CD4-positive, CD25-positive, alpha-beta regulatory T cell (primary cell): ENCODE measurements at regions not wholly inside any gene's neighbourhood (a gene's known extent, or its start where the extent isn't known, plus 50 kb on each side); places are given as distances from the start of the nearest gene placed in this dataset.

Experiments used
- ATAC-seq, 2 donors: fragments of 150-1000 bp; cut with Tn5 transposase; one replicate each; pipeline ENCODE4 v1.10.0; 2021; ENCODE audit warnings: low read depth in 2 of 2, moderate number of reproducible peaks in 2 of 2, moderate library complexity in 1 of 2
- DNase-seq, 3 donors: peaks; one replicate each; pipeline versions ENCODE4 v3.0.0 to v3.0.0-alpha.2; 2012 to 2022; ENCODE audit warnings: mixed read lengths in 1 of 3
- H3K27ac ChIP-seq: one replicate; pipeline ENCODE4 v1.7.0; 2013; ENCODE audit warnings: mild to moderate bottlenecking, low read length; ENCODE audit not compliant: insufficient read depth, poor library complexity, severe bottlenecking
- H3K27me3 ChIP-seq: one replicate; pipeline ENCODE4 v1.7.0; 2013; ENCODE audit warnings: low read length; ENCODE audit not compliant: control insufficient read depth, insufficient read depth
- H3K36me3 ChIP-seq: one replicate; pipeline ENCODE4 v1.7.0; 2013; ENCODE audit warnings: mild to moderate bottlenecking, low read length, moderate library complexity; ENCODE audit not compliant: control insufficient read depth, insufficient read depth
- H3K4me1 ChIP-seq: 2 replicates; pipeline ENCODE4 v1.7.0; 2013; ENCODE audit warnings: mild to moderate bottlenecking, low read length; ENCODE audit not compliant: insufficient read depth, control insufficient read depth, poor library complexity, severe bottlenecking
- H3K4me3 ChIP-seq: one replicate; pipeline ENCODE4 v1.7.0; 2013; ENCODE audit warnings: low read depth, mild to moderate bottlenecking, low read length, moderate library complexity
- H3K9me3 ChIP-seq, 2 experiments: 1 replicate in 1 of 2; 2 replicates in 1 of 2; pipeline ENCODE4 v1.7.0; 2013; ENCODE audit warnings: low read length in 2 of 2, mild to moderate bottlenecking in 1 of 2, moderate library complexity in 1 of 2; ENCODE audit not compliant: control insufficient read depth in 2 of 2
- H3K27ac Mint-ChIP-seq, 3 donors: one replicate each; pipeline ENCODE4 v1.8.0; 2020 to 2022; ENCODE audit warnings: mild to moderate bottlenecking in 3 of 3, mixed read lengths in 3 of 3, moderate library complexity in 2 of 3
- H3K27me3 Mint-ChIP-seq: one replicate; pipeline ENCODE4 v1.8.0; 2022; ENCODE audit warnings: mild to moderate bottlenecking, mixed read lengths
- H3K36me3 Mint-ChIP-seq: one replicate; pipeline ENCODE4 v1.8.0; 2020; ENCODE audit warnings: mixed read lengths
- H3K4me1 Mint-ChIP-seq, 4 donors: one replicate each; pipeline ENCODE4 v1.8.0; 2020 to 2022; ENCODE audit warnings: mixed read lengths in 4 of 4, mild to moderate bottlenecking in 1 of 4
- H3K4me3 Mint-ChIP-seq, 4 donors: one replicate each; pipeline ENCODE4 v1.8.0; 2020 to 2022; ENCODE audit warnings: mild to moderate bottlenecking in 4 of 4, mixed read lengths in 4 of 4, moderate library complexity in 3 of 4
- H3K9me3 Mint-ChIP-seq, 7 donors: one replicate each; pipeline ENCODE4 v1.8.0; 2020 to 2022; ENCODE audit warnings: mixed read lengths in 7 of 7, mild to moderate bottlenecking in 3 of 7, moderate library complexity in 2 of 7

- H3K9me3 Mint-ChIP-seq, result no peaks in the 10 kb centered on the region
- Histone ChIP-seq H3K36me3 (no peaks in the 10 kb centered on the region), H3K27me3 (no peaks in the 10 kb centered on the region), H3K27ac (no peak overlapping the region), H3K4me1 (no peaks in the 10 kb centered on the region), H3K4me3 (no peak overlapping the region), H3K9me3 (no peaks in the 10 kb centered on the region)
- H3K27me3 Mint-ChIP-seq, result no peaks in the 10 kb centered on the region
- ATAC-seq (no peak), DNase-seq (no peak)
- no peaks in the 10 kb centered on the region for H3K4me1 Mint-ChIP-seq
- H3K4me3 Mint-ChIP-seq, result no peak overlapping the region
- H3K36me3 Mint-ChIP-seq, result no peaks in the 10 kb centered on the region
- H3K27ac Mint-ChIP-seq, result no peak overlapping the region
These were observed 324.4 kb upstream of the RTL1 start for GRCh38 chr14:101227611-101228594.

DNA sequence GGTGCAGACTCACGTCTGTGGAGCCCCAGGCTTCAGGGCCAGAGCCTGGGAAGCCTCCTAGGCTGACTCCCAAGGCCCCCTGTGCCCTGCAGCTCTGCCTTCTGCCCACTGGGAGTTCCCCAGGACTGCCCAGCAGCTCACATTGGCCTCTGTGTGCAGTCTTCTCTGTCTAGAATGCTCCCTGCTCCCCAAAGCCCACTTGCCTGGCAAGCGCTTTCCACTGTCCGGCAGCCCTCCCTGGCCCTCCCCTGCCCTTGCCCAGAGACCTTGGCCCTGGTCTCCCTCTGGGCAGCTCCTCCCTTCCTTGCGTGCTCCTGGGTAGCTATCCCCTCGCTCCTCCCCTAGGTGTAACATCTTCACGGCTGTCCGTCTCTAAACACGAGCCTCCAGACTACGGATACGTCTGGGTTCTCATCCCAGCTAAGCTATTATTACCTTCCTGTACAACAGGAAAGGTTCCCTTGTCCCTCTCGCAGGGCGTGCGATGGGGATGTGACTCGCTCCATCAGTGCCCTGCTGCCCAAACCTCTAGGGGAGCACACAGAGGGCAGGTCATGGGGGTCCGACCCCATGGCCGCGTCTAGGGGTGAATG, 325.5 kb upstream of the RTL1 start:
- H3K9me3 Mint-ChIP-seq, result no peaks in the 10 kb centered on the region
- no peak for DNase-seq

GRCh38 chr14:101229666-101230065, 326.1 kb upstream of the RTL1 start:
- no peak for ATAC-seq
- no peaks in the 10 kb centered on the region for H3K36me3 Mint-ChIP-seq

More for the DNA sequence above, 325.5 kb upstream of the RTL1 start:
- peaks cover under 1% of the 10 kb centered on the region for H3K27me3 Mint-ChIP-seq
- Histone ChIP-seq H3K36me3 (no peaks in the 10 kb centered on the region), H3K27me3 (no peaks in the 10 kb centered on the region), H3K9me3 (no peaks in the 10 kb centered on the region), H3K27ac (no peak overlapping the region), H3K4me3 (no peak overlapping the region), H3K4me1 (no peaks in the 10 kb centered on the region)
- ATAC-seq, result no peak
- no peak overlapping the region for H3K27ac Mint-ChIP-seq
- no peaks in the 10 kb centered on the region for H3K36me3 Mint-ChIP-seq
- no peak overlapping the region for H3K4me3 Mint-ChIP-seq
- H3K4me1 Mint-ChIP-seq, result no peaks in the 10 kb centered on the region

DNA sequence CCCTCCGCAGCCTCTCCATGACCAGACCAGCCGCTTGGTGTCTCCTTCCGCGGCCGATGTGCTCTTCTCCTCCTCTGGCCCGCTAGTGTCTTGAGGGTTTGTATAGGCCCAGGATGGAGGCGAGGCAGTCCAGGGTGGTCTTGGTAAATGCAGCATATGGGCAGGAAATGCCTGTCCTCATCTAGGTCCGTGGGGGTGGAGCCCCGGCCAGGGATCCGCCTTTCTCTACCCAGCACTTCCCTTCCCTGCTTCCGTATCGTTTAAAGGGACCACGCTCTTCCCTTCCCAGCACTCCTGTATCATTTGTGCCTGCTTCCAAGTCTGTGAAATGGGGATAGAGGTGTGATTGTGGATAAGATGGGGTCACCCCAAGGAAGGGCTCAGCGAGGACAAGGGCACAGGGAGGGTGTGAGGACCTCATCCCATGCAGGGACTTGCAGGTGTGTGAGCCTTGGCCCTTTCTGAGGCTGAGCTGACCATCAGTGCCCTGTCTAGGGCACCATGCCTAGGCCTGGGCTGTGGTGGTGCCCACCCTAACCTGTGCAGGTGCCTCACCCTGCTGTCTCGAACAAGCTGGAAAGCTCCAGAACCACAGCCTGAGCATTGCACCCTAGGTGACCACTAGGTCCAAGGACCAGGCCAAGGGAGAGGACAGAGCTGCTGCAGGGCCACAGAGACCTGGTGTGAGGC, 326.8 kb upstream of the RTL1 start:
- Mint-ChIP-seq H3K4me3 (no peak overlapping the region), H3K4me1 (no peaks in the 10 kb centered on the region)

More at GRCh38 chr14:101229666-101230065, 326.1 kb upstream of the RTL1 start:
- no peaks in the 10 kb centered on the region for H3K36me3 ChIP-seq
- peaks cover 4% of the 10 kb centered on the region for H3K27me3 Mint-ChIP-seq
- no peak overlapping the region for H3K4me3 ChIP-seq
- H3K4me3 Mint-ChIP-seq, result no peak overlapping the region
- no peaks in the 10 kb centered on the region for H3K9me3 Mint-ChIP-seq
- no peaks in the 10 kb centered on the region for H3K4me1 ChIP-seq
- no peak overlapping the region for H3K27ac ChIP-seq
- H3K9me3 ChIP-seq, result no peaks in the 10 kb centered on the region
- H3K4me1 Mint-ChIP-seq, result no peaks in the 10 kb centered on the region
- no peak for DNase-seq
- no peaks in the 10 kb centered on the region for H3K27me3 ChIP-seq
- no peak overlapping the region for H3K27ac Mint-ChIP-seq

GRCh38 chr14:101230851-101231550, 327.5 kb upstream of the RTL1 start:
- no peak overlapping the region for H3K4me3 ChIP-seq
- H3K4me1 ChIP-seq, result no peaks in the 10 kb centered on the region
- no peaks in the 10 kb centered on the region for H3K27me3 ChIP-seq
- ATAC-seq, result no peak
- no peaks in the 10 kb centered on the region for H3K36me3 ChIP-seq
- no peaks in the 10 kb centered on the region for H3K9me3 Mint-ChIP-seq
- no peak overlapping the region for H3K27ac Mint-ChIP-seq
- H3K36me3 Mint-ChIP-seq, result no peaks in the 10 kb centered on the region
- H3K27ac ChIP-seq, result no peak overlapping the region
- DNase-seq, result no peak
- H3K4me1 Mint-ChIP-seq, result no peaks in the 10 kb centered on the region
- no peak overlapping the region for H3K4me3 Mint-ChIP-seq
- H3K27me3 Mint-ChIP-seq, result peaks cover 4% of the 10 kb centered on the region
- H3K9me3 ChIP-seq, result no peaks in the 10 kb centered on the region

More for the DNA sequence above, 326.8 kb upstream of the RTL1 start:
- Histone ChIP-seq H3K36me3 (no peaks in the 10 kb centered on the region), H3K27ac (no peak overlapping the region), H3K9me3 (no peaks in the 10 kb centered on the region), H3K4me3 (no peak overlapping the region), H3K4me1 (no peaks in the 10 kb centered on the region), H3K27me3 (no peaks in the 10 kb centered on the region)
- peaks cover 4% of the 10 kb centered on the region for H3K27me3 Mint-ChIP-seq
- ATAC-seq (no peak), DNase-seq (no peak)
- H3K36me3 Mint-ChIP-seq, result no peaks in the 10 kb centered on the region
- peak overlapping the region in 1 of 3 donors; percentile 78 for H3K27ac Mint-ChIP-seq
- no peaks in the 10 kb centered on the region for H3K9me3 Mint-ChIP-seq

DNA sequence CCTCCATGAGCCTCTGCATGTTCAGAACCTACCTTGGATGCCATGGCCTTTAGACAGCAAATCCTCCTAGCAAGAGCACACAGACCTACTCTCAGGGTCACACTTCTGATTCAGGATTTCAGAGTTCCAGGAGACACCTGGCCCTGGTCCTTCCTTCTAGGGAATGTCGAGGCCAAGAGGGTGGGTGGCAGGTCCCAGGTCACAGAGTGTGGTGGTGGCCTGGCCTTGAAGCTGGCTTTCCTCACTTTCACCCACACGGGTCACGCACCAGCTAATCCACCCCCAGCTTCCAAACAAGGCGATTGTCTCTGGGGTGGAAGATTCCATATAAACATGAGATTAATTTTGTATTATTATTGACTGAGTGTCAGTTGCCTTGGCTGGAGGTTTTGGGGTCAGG, 328.3 kb upstream of the RTL1 start:
- no peaks in the 10 kb centered on the region for H3K9me3 ChIP-seq
- no peak for ATAC-seq
- H3K27ac ChIP-seq, result no peak overlapping the region
- no peaks in the 10 kb centered on the region for H3K36me3 Mint-ChIP-seq
- no peak overlapping the region for H3K4me3 Mint-ChIP-seq
- H3K4me1 ChIP-seq, result no peaks in the 10 kb centered on the region
- no peak for DNase-seq
- no peak overlapping the region for H3K27ac Mint-ChIP-seq
- no peaks in the 10 kb centered on the region for H3K36me3 ChIP-seq
- H3K9me3 Mint-ChIP-seq, result no peaks in the 10 kb centered on the region
- peaks cover 4% of the 10 kb centered on the region for H3K27me3 Mint-ChIP-seq
- H3K4me1 Mint-ChIP-seq, result no peaks in the 10 kb centered on the region
- H3K27me3 ChIP-seq, result no peaks in the 10 kb centered on the region
- no peak overlapping the region for H3K4me3 ChIP-seq

GRCh38 chr14:101232340-101233020, 328.8 kb upstream of the DIO3 start:
- no peaks in the 10 kb centered on the region for H3K9me3 ChIP-seq
- no peak overlapping the region for H3K4me3 ChIP-seq
- H3K27me3 ChIP-seq, result no peaks in the 10 kb centered on the region
- DNase-seq, result no peak
- no peaks in the 10 kb centered on the region for H3K4me1 Mint-ChIP-seq
- H3K27me3 Mint-ChIP-seq, result peaks cover 4% of the 10 kb centered on the region
- no peak overlapping the region for H3K27ac ChIP-seq
- H3K36me3 ChIP-seq, result no peaks in the 10 kb centered on the region
- no peak overlapping the region for H3K27ac Mint-ChIP-seq
- ATAC-seq, result no peak
- H3K4me1 ChIP-seq, result no peaks in the 10 kb centered on the region
- H3K36me3 Mint-ChIP-seq, result no peaks in the 10 kb centered on the region
- H3K4me3 Mint-ChIP-seq, result no peak overlapping the region
- H3K9me3 Mint-ChIP-seq, result no peaks in the 10 kb centered on the region
